C4-2B (cell line): ENCODE measurements at regions not wholly inside any gene's neighbourhood (a gene's known extent, or its start where the extent isn't known, plus 50 kb on each side); places are given as distances from the start of the nearest gene placed in this dataset.

Experiments
- H3K27ac ChIP-seq: fragments of 450-650 bp; 2 replicates; pipeline ENCODE4 v1.5.1; 2017
- CTCF ChIP-seq: fragments of 450-650 bp; conservative IDR thresholded peaks from 2 replicates; pipeline ENCODE4 v1.5.1; 2017; ENCODE audit warnings: mild to moderate bottlenecking
- ZFX ChIP-seq: fragments of 450-650 bp; IDR thresholded peaks from 2 replicates; pipeline ENCODE4 v1.6.1; 2017

- H3K27ac ChIP-seq = no peak overlapping the region
- TF ChIP-seq CTCF (no peak), ZFX (no peak)
Observed at GRCh38 chr21:35222541-35222941, 173.4 kb upstream of the RUNX1 start.

GRCh38 chr21:35222021-35222420 is 172.9 kb upstream of the RUNX1 start:
- no peak for TF ChIP-seq ZFX
- no peak for TF ChIP-seq CTCF
- no peak overlapping the region for H3K27ac ChIP-seq

- no peak overlapping the region for H3K27ac ChIP-seq
- TF ChIP-seq CTCF = no peak
- TF ChIP-seq ZFX = no peak
Observed at GRCh38 chr21:35220301-35220700, 171.2 kb upstream of the RUNX1 start.

- TF ChIP-seq ZFX = no peak
- TF ChIP-seq CTCF = no peak
- no peak overlapping the region for H3K27ac ChIP-seq
Observed at GRCh38 chr21:35219719-35220118, 170.6 kb upstream of the RUNX1 start.

GRCh38 chr21:35219291-35219690 is 170.2 kb upstream of the RUNX1 start:
- no peak overlapping the region for H3K27ac ChIP-seq
- no peak for TF ChIP-seq ZFX

GRCh38 chr21:35217504-35218060 is 168.5 kb upstream of the RUNX1 start:
- TF ChIP-seq CTCF = no peak
- no peak for TF ChIP-seq ZFX
- no peak overlapping the region for H3K27ac ChIP-seq

- no peak overlapping the region for H3K27ac ChIP-seq
- TF ChIP-seq ZFX (no peak), CTCF (no peak)
Observed at GRCh38 chr21:35216996-35217395, 167.9 kb upstream of the RUNX1 start.

- no peak overlapping the region for H3K27ac ChIP-seq
- no peak for TF ChIP-seq CTCF
Observed at GRCh38 chr21:35215870-35216269, 166.8 kb upstream of the RUNX1 start.
